GM12878 (cell line): ENCODE measurements at regions not wholly inside any gene's neighbourhood (a gene's known extent, or its start where the extent isn't known, plus 50 kb on each side); places are given as distances from the start of the nearest gene placed in this dataset.

Experiments used
- ATAC-seq: fragments of 200-7000 bp; cut with Tn5 transposase; 3 replicates; pipeline ENCODE4 v1.9.1; 2020; ENCODE audit warnings: mild to moderate bottlenecking, moderate library complexity
- BruUV-seq: library from RNA; stranded (reverse); fragments of 400-500 nt; replicated peaks from 2 replicates; lab custom pipeline; 2021; lab: Mats Ljungman, UMichigan
- CTCF ChIA-PET: fragments of 300-600 bp; sonication (Branson Sonifier 250); formaldehyde crosslinking; extraction: SDS; loops from one replicate; lab custom pipeline; 2021; ENCODE audit warnings: inconsistent platforms; lab: Yijun Ruan, JAX
- POLR2A ChIA-PET: fragments of 350-600 bp; formaldehyde crosslinking; extraction: SDS; loops from one replicate; lab custom pipeline; 2021; ENCODE audit warnings: inconsistent platforms; lab: Charles Lee
- RAD21 ChIA-PET: fragments of 300-600 bp; sonication (Branson Sonifier 250); formaldehyde crosslinking; loops from one replicate; lab custom pipeline; 2023; ENCODE audit warnings: antibody characterized with exemption; ENCODE audit not compliant: unreplicated experiment; lab: Charles Lee
- SMC1A ChIA-PET: fragments of 300-600 bp; sonication (Branson Sonifier 250); formaldehyde crosslinking; loops from one replicate; lab custom pipeline; 2023; ENCODE audit not compliant: unreplicated experiment, uncharacterized antibody; lab: Charles Lee
- DNase-seq: peaks from one replicate; pipeline ENCODE4 v3.0.0-alpha.2; 2011; ENCODE audit warnings: low read depth, low spot score
- FAIRE-seq: peaks from 3 replicates; lab custom pipeline; 2011; peaks lifted over from hg19 to GRCh38; lab: Jason Lieb, UNC
- H2AFZ ChIP-seq: 2 replicates; pipeline ENCODE4 v1.6.0; 2011; ENCODE audit warnings: low read depth, low read length, control low read depth; ENCODE audit not compliant: control insufficient read depth
- H3K27ac ChIP-seq: 2 replicates; pipeline ENCODE4 v1.5.1; 2011; ENCODE audit warnings: control low read depth; ENCODE audit not compliant: control insufficient read depth, insufficient read depth
- H3K27me3 ChIP-seq, 2 experiments: replicated peaks in 1 of 2; 2 replicates each; pipeline versions ENCODE4 v1.6.0 to v1.6.1; 2011; ENCODE audit warnings: low read length in 1 of 2; ENCODE audit not compliant: control insufficient read depth in 2 of 2, insufficient read depth in 2 of 2
- H3K36me3 ChIP-seq, 2 experiments: 2 replicates each; pipeline ENCODE4 v1.5.1; 2011; ENCODE audit warnings: low read length in 1 of 2; ENCODE audit not compliant: control insufficient read depth in 2 of 2, insufficient read depth in 2 of 2
- H3K4me1 ChIP-seq: 2 replicates; pipeline ENCODE4 v1.6.1; 2011; ENCODE audit warnings: mild to moderate bottlenecking, low read length, moderate library complexity, mixed read lengths; ENCODE audit not compliant: control insufficient read depth, insufficient read depth
- H3K4me2 ChIP-seq: 2 replicates; pipeline ENCODE4 v1.6.0; 2011; ENCODE audit warnings: control low read depth; ENCODE audit not compliant: control insufficient read depth, insufficient read depth
- H3K4me3 ChIP-seq: fragments of 200-600 bp; sonication (generic); 2 replicates; pipeline ENCODE4 v1.5.1; 2016
- H3K79me2 ChIP-seq: 2 replicates; pipeline ENCODE4 v1.6.0; 2011; ENCODE audit warnings: low read length; ENCODE audit not compliant: control insufficient read depth, insufficient read depth
- H3K9ac ChIP-seq: 2 replicates; pipeline ENCODE4 v1.8.0; 2011; ENCODE audit warnings: low read length, control low read depth, mixed read lengths; ENCODE audit not compliant: control insufficient read depth, insufficient read depth
- H3K9me3 ChIP-seq: replicated peaks from 3 replicates; pipeline ENCODE4 v1.5.1; 2011; ENCODE audit warnings: mild to moderate bottlenecking, low read length; ENCODE audit not compliant: control insufficient read depth, insufficient read depth
- H4K20me1 ChIP-seq: 2 replicates; pipeline ENCODE4 v1.6.0; 2011; ENCODE audit not compliant: control insufficient read depth, insufficient read depth
- BRCA1 ChIP-seq: IDR thresholded peaks from 2 replicates; pipeline ENCODE4 v1.6.1; 2011; ENCODE audit warnings: low read depth, low read length, improper control_type of control experiment
- CHD1 ChIP-seq: IDR thresholded peaks from 2 replicates; pipeline ENCODE4 v1.6.1; 2012; ENCODE audit warnings: low read depth, low read length, improper control_type of control experiment
- CREB1 ChIP-seq: IDR thresholded peaks from 2 replicates; pipeline ENCODE4 v1.6.1; 2012; ENCODE audit warnings: low read depth, mild to moderate bottlenecking, inconsistent platforms
- E2F8 ChIP-seq: fragments of 450-650 bp; IDR thresholded peaks from 2 replicates; pipeline ENCODE4 v1.6.1; 2018; ENCODE audit warnings: mild to moderate bottlenecking, low read depth, moderate library complexity; ENCODE audit not compliant: partially characterized antibody
- HSF1 ChIP-seq: fragments of 150-350 bp; IDR thresholded peaks from 2 replicates; pipeline ENCODE4 v1.6.1; 2014; ENCODE audit warnings: mild to moderate bottlenecking, low read depth, low read length
- MTA2 ChIP-seq: fragments of 450-650 bp; IDR thresholded peaks from 2 replicates; pipeline ENCODE4 v1.6.1; 2016; ENCODE audit warnings: low read depth, mild to moderate bottlenecking, moderate library complexity
- NBN ChIP-seq: fragments of 450-650 bp; IDR thresholded peaks from 2 replicates; pipeline ENCODE4 v1.6.1; 2016
- RUNX3 ChIP-seq: IDR thresholded peaks from 2 replicates; pipeline ENCODE4 v1.6.1; 2012; ENCODE audit warnings: low read length, inconsistent platforms
- TBL1XR1 ChIP-seq: IDR thresholded peaks from 2 replicates; pipeline ENCODE4 v1.6.1; 2012; ENCODE audit warnings: low read depth, low read length, improper control_type of control experiment
- ZBTB4 ChIP-seq: fragments of 450-650 bp; formaldehyde crosslinking; IDR thresholded peaks from 2 replicates; pipeline ENCODE4 v1.4.0; 2022; ENCODE audit warnings: mild to moderate bottlenecking, moderate library complexity
- ZBTB40 ChIP-seq: fragments of 450-650 bp; IDR thresholded peaks from 2 replicates; pipeline ENCODE4 v1.6.1; 2016; ENCODE audit warnings: mild to moderate bottlenecking, moderate library complexity, borderline replicate concordance
- ZNF207 ChIP-seq: fragments of 450-650 bp; IDR thresholded peaks from 2 replicates; pipeline ENCODE4 v1.6.1; 2014; ENCODE audit warnings: antibody characterized with exemption, mild to moderate bottlenecking, borderline replicate concordance
- ZNF217 ChIP-seq: fragments of 450-650 bp; IDR thresholded peaks from 2 replicates; pipeline ENCODE4 v1.6.1; 2017; ENCODE audit warnings: antibody characterized with exemption, mild to moderate bottlenecking
- WGBS: methylation state at CpG from one replicate; pipeline ENCODE4 v1.1.6; 2016; ENCODE audit warnings: low lambda C conversion rate; ENCODE audit not compliant: insufficient replicate concordance, insufficient coverage; ENCODE audit errors: missing lambda C conversion rate; 5-methylcytosine and 5-hydroxymethylcytosine counted together
- in situ Hi-C: fragments of 300-500 bp; cut with MboI; formaldehyde crosslinking; loops from 9 replicates; pipeline ENCODE4 v1.14.3; 2018; ENCODE audit warnings: mixed read lengths
- intact Hi-C: fragments of 100-400 bp; cut with micrococcal nuclease; formaldehyde crosslinking; loops from one replicate; pipeline ENCODE4 v1.14.2; 2022; ENCODE audit not compliant: unreplicated experiment

GRCh38 chr14:104301731-104302460 lies 163.5 kb downstream of the KIF26A start:
- intact Hi-C loops (no loop called here), in situ Hi-C loops (no loop called here)
- H3K27me3 ChIP-seq = no peaks in the 10 kb centered on the region; a peak in 1 of 4 replicates
- SMC1A ChIA-PET = no interaction called here
- H4K20me1 ChIP-seq = no peaks in the 10 kb centered on the region
- H2AFZ ChIP-seq = no peak overlapping the region
- no peak overlapping the region for H3K4me2 ChIP-seq
- no peak for FAIRE-seq
- CTCF ChIA-PET = no interaction called here
- BruUV-seq = no TSS peak
- no peak overlapping the region for H3K9ac ChIP-seq
- no peak for ATAC-seq
- no peak overlapping the region for H3K4me3 ChIP-seq
- no peaks in the 10 kb centered on the region for H3K79me2 ChIP-seq
- no peak for DNase-seq
- WGBS = 50% methylated on average over 28 of the region's 29 CpGs
- RAD21 ChIA-PET = no interaction called here
- H3K27ac ChIP-seq = no peak overlapping the region
- POLR2A ChIA-PET = no interaction called here
- no peaks in the 10 kb centered on the region for H3K4me1 ChIP-seq
- H3K9me3 ChIP-seq = no peaks in the 10 kb centered on the region
- no peaks in the 10 kb centered on the region for H3K36me3 ChIP-seq
- TF ChIP-seq BRCA1 (no peak), ZNF207 (no peak), E2F8 (no peak), MTA2 (no peak), NBN (no peak), TBL1XR1 (no peak), CHD1 (no peak), ZNF217 (no peak), ZBTB4 (CRISPR knock-in tag) (no peak), HSF1 (no peak), RUNX3 (no peak), CREB1 (no peak), ZBTB40 (no peak)
